ENCODE measurements at regions not wholly inside any gene's neighbourhood (a gene's known extent, or its start where the extent isn't known, plus 50 kb on each side); places are given as distances from the start of the nearest gene placed in this dataset.

GRCh38 chr7:84339306-84339705, 144.7 kb upstream of the SEMA3A start:
- Histone ChIP-seq H3K4me3 (no peak overlapping the region), H3K27me3 (no peaks in the 10 kb centered on the region), H3K9me3 (no peaks in the 10 kb centered on the region), H3K4me1 (peaks cover 0 to 6% of the 10 kb centered on the region in 2 donors), H3K36me3 (no peaks in the 10 kb centered on the region), H3K27ac (no peak overlapping the region)
- TF ChIP-seq CTCF (IDR thresholded peaks at IDR 0.05): no peak
- no peak for DNase-seq (ENCODE audit: low spot score)

GRCh38 chr7:84337429-84337828, 142.8 kb upstream of the SEMA3A start:
- no peaks in the 10 kb centered on the region for H3K9me3 ChIP-seq
- H3K4me1 ChIP-seq: peaks cover 0 to 6% of the 10 kb centered on the region in 2 donors
- H3K36me3 ChIP-seq: no peaks in the 10 kb centered on the region
- no peak for TF ChIP-seq CTCF (IDR thresholded peaks at IDR 0.05)
- no peak overlapping the region for H3K27ac ChIP-seq
- no peaks in the 10 kb centered on the region for H3K27me3 ChIP-seq
- DNase-seq (ENCODE audit: low spot score): no peak
- H3K4me3 ChIP-seq: no peak overlapping the region

GRCh38 chr7:84336766-84337165, 142.2 kb upstream of the SEMA3A start:
- no peak for DNase-seq (ENCODE audit: low spot score)
- Histone ChIP-seq H3K4me1 (peaks cover 0 to 6% of the 10 kb centered on the region in 2 donors), H3K27me3 (no peaks in the 10 kb centered on the region), H3K27ac (no peak overlapping the region), H3K9me3 (no peaks in the 10 kb centered on the region), H3K4me3 (no peak overlapping the region), H3K36me3 (no peaks in the 10 kb centered on the region)
- TF ChIP-seq CTCF (IDR thresholded peaks at IDR 0.05): no peak

- H3K9me3 ChIP-seq: no peaks in the 10 kb centered on the region
- no peaks in the 10 kb centered on the region for H3K36me3 ChIP-seq
- no peak overlapping the region for H3K27ac ChIP-seq
- no peak for DNase-seq (ENCODE audit: low spot score)
- no peak overlapping the region for H3K4me3 ChIP-seq
- H3K27me3 ChIP-seq: no peaks in the 10 kb centered on the region
- no peak for TF ChIP-seq CTCF (IDR thresholded peaks at IDR 0.05)
- peaks cover 0 to 6% of the 10 kb centered on the region in 2 donors for H3K4me1 ChIP-seq
Measured at GRCh38 chr7:84336303-84336702, 141.7 kb upstream of the SEMA3A start.

- H3K4me3 ChIP-seq: no peak overlapping the region
- H3K4me1 ChIP-seq: peaks cover 0 to 2% of the 10 kb centered on the region in 2 donors
- DNase-seq (ENCODE audit: low spot score): no peak
- no peak for TF ChIP-seq CTCF (IDR thresholded peaks at IDR 0.05)
- no peaks in the 10 kb centered on the region for H3K27me3 ChIP-seq
- no peaks in the 10 kb centered on the region for H3K9me3 ChIP-seq
- no peak overlapping the region for H3K27ac ChIP-seq
- H3K36me3 ChIP-seq: no peaks in the 10 kb centered on the region
Measured at GRCh38 chr7:84331616-84332015, 137.0 kb upstream of the SEMA3A start.

- no peak for DNase-seq (ENCODE audit: low spot score)
- Histone ChIP-seq H3K4me1 (no peaks in the 10 kb centered on the region), H3K27ac (no peak overlapping the region), H3K27me3 (no peaks in the 10 kb centered on the region), H3K4me3 (no peak overlapping the region), H3K9me3 (no peaks in the 10 kb centered on the region), H3K36me3 (no peaks in the 10 kb centered on the region)
- no peak for TF ChIP-seq CTCF (IDR thresholded peaks at IDR 0.05)
Measured at GRCh38 chr7:84328571-84328970, 134.0 kb upstream of the SEMA3A start.

Measured in right atrium auricular region (tissue), 2 donors.